ENCODE measurements at regions not wholly inside any gene's neighbourhood (a gene's known extent, or its start where the extent isn't known, plus 50 kb on each side); places are given as distances from the start of the nearest gene placed in this dataset.

- H2AFZ ChIP-seq (ENCODE audit: low read length) = no peak overlapping the region
- H3K79me2 ChIP-seq (ENCODE audit: insufficient read depth, low read length) = no peaks in the 10 kb centered on the region
- BruUV-seq (replicated peaks) = no TSS peak
- in situ Hi-C loops (cut with HindIII; ENCODE audit: extremely low pct_ligation_motif_present, low pct_unique_long_range_greater_than_20kb) (no loop called here), intact Hi-C loops (cut with micrococcal nuclease; ENCODE audit: unreplicated experiment) (no loop called here)
- ChIA-PET CTCF (ENCODE audit: low intra/inter-chr PET ratio, low total read pairs) (interaction anchor here (0.9 to 1.6 kb wide), 3 partner anchors 92 to 189 kb away, joined by 3 read pairs; no protein-coding TSS in a partner anchor), POLR2A (no interaction called here)
- no peak overlapping the region for H3K27ac ChIP-seq (ENCODE audit: extremely low read length, insufficient read depth, low read length)
- H3K9ac ChIP-seq (ENCODE audit: insufficient read depth, low read depth, low read length) = no peak overlapping the region
- no peaks in the 10 kb centered on the region for H3K4me1 ChIP-seq (ENCODE audit: insufficient read depth, low read length)
- H3K27me3 ChIP-seq (ENCODE audit: control insufficient read depth in 1 of 2, insufficient read depth in 2 of 2, low read length in 2 of 2) = no peaks in the 10 kb centered on the region; a peak in 1 of 5 replicates
- WGBS (ENCODE audit: low lambda C conversion rate) = 88% methylated on average over 3 of the region's 4 CpGs
- H3K4me3 ChIP-seq (replicated peaks in 1 of 3; ENCODE audit: insufficient read depth in 1 of 3, low read depth in 2 of 3, low read length in 3 of 3) = no peak overlapping the region
- no peak overlapping the region for H3K4me2 ChIP-seq (ENCODE audit: low read depth, low read length)
- TF ChIP-seq ZNF263 (CRISPR knock-in tag; IDR thresholded peaks at IDR 0.05) (no peak), FOXK1 (CRISPR knock-in tag; IDR thresholded peaks at IDR 0.05; ENCODE audit: borderline replicate concordance, low read depth) (no peak), ZNF761 (CRISPR knock-in tag; conservative IDR thresholded peaks at IDR 0.05) (no peak), ZNF724P (CRISPR knock-in tag; IDR thresholded peaks at IDR 0.05; ENCODE audit: borderline replicate concordance) (no peak), PTBP1 (IDR thresholded peaks at IDR 0.05; ENCODE audit: low read depth, low read length, poor library complexity, severe bottlenecking) (no peak), ZNF619 (CRISPR knock-in tag; IDR thresholded peaks at IDR 0.05) (no peak), KMT2A (CRISPR knock-in tag; IDR thresholded peaks at IDR 0.05) (no peak), RCOR2 (CRISPR knock-in tag; IDR thresholded peaks at IDR 0.05) (no peak), MZF1 (CRISPR knock-in tag; IDR thresholded peaks at IDR 0.05; ENCODE audit: borderline replicate concordance) (no peak), ETS1 (CRISPR knock-in tag; IDR thresholded peaks at IDR 0.05) (no peak), KAT7 (CRISPR knock-in tag; IDR thresholded peaks at IDR 0.05; ENCODE audit: borderline replicate concordance) (no peak), SYNCRIP (IDR thresholded peaks at IDR 0.05; ENCODE audit: insufficient read depth, low read depth, low read length) (no peak), ZFP62 (CRISPR knock-in tag; IDR thresholded peaks at IDR 0.05) (no peak), ZNF282 (IDR thresholded peaks at IDR 0.05; ENCODE audit: partially characterized antibody) (no peak), NFYB (CRISPR knock-in tag; IDR thresholded peaks at IDR 0.05) (no peak), HDAC2 (CRISPR knock-in tag; IDR thresholded peaks at IDR 0.05) (no peak), ZNF768 (CRISPR knock-in tag; IDR thresholded peaks at IDR 0.05) (no peak)
- TF ChIP-seq, protein P1, sequence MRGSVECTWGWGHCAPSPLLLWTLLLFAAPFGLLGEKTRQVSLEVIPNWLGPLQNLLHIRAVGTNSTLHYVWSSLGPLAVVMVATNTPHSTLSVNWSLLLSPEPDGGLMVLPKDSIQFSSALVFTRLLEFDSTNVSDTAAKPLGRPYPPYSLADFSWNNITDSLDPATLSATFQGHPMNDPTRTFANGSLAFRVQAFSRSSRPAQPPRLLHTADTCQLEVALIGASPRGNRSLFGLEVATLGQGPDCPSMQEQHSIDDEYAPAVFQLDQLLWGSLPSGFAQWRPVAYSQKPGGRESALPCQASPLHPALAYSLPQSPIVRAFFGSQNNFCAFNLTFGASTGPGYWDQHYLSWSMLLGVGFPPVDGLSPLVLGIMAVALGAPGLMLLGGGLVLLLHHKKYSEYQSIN (CRISPR knock-in tag; IDR thresholded peaks at IDR 0.05; ENCODE audit: borderline replicate concordance) = no peak
- TF ChIP-seq, protein P2, sequence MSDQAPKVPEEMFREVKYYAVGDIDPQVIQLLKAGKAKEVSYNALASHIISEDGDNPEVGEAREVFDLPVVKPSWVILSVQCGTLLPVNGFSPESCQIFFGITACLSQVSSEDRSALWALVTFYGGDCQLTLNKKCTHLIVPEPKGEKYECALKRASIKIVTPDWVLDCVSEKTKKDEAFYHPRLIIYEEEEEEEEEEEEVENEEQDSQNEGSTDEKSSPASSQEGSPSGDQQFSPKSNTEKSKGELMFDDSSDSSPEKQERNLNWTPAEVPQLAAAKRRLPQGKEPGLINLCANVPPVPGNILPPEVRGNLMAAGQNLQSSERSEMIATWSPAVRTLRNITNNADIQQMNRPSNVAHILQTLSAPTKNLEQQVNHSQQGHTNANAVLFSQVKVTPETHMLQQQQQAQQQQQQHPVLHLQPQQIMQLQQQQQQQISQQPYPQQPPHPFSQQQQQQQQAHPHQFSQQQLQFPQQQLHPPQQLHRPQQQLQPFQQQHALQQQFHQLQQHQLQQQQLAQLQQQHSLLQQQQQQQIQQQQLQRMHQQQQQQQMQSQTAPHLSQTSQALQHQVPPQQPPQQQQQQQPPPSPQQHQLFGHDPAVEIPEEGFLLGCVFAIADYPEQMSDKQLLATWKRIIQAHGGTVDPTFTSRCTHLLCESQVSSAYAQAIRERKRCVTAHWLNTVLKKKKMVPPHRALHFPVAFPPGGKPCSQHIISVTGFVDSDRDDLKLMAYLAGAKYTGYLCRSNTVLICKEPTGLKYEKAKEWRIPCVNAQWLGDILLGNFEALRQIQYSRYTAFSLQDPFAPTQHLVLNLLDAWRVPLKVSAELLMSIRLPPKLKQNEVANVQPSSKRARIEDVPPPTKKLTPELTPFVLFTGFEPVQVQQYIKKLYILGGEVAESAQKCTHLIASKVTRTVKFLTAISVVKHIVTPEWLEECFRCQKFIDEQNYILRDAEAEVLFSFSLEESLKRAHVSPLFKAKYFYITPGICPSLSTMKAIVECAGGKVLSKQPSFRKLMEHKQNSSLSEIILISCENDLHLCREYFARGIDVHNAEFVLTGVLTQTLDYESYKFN (CRISPR knock-in tag; conservative IDR thresholded peaks at IDR 0.05) = no peak
- no peak for DNase-seq (ENCODE audit: low spot score)
- FAIRE-seq = no peak
- H3K36me3 ChIP-seq (replicated peaks in 1 of 2; ENCODE audit: control insufficient read depth in 1 of 2, insufficient read depth in 2 of 2, low read length in 2 of 2) = no peaks in the 10 kb centered on the region
- H4K20me1 ChIP-seq (ENCODE audit: insufficient read depth, low read length) = no peaks in the 10 kb centered on the region
- no peak for ATAC-seq
- H3K9me3 ChIP-seq (ENCODE audit: low read length) = peaks cover 14% of the 10 kb centered on the region
These were observed 92.7 kb upstream of the PGRMC2 start for GRCh38 chr4:128380306-128380705.

All from HepG2 (cell line).